Osteoblast (primary cell): ENCODE measurements at regions not wholly inside any gene's neighbourhood (a gene's known extent, or its start where the extent isn't known, plus 50 kb on each side); places are given as distances from the start of the nearest gene placed in this dataset.
"Not testable (repeated sequence)": the region's sequence is repeated elsewhere in the genome, so short reads cannot be mapped to it uniquely, and the experiment has no call there.

Source experiments
- DNase-seq: peaks from one replicate; pipeline ENCODE4 v3.0.0; 2011; ENCODE audit warnings: low spot score, mixed read lengths; ENCODE audit not compliant: insufficient read length; ENCODE audit errors: missing footprints
- H2AFZ ChIP-seq: 2 replicates; pipeline ENCODE4 v1.6.0; 2011; ENCODE audit warnings: mild to moderate bottlenecking, low read length
- H3K27ac ChIP-seq: 2 replicates; pipeline ENCODE4 v1.5.1; 2011; ENCODE audit warnings: mild to moderate bottlenecking, low read depth, low read length, moderate library complexity
- H3K27me3 ChIP-seq: 2 replicates; pipeline ENCODE4 v1.6.0; 2012; ENCODE audit warnings: mild to moderate bottlenecking, control low read depth, inconsistent platforms, low read length, moderate library complexity; ENCODE audit not compliant: insufficient read depth
- H3K36me3 ChIP-seq: 2 replicates; pipeline ENCODE4 v1.5.1; 2011; ENCODE audit warnings: mild to moderate bottlenecking, low read length, control low read depth, moderate library complexity; ENCODE audit not compliant: insufficient read depth
- H3K4me1 ChIP-seq: 2 replicates; pipeline ENCODE4 v1.5.1; 2011; ENCODE audit warnings: mild to moderate bottlenecking, low read length, control low read depth, moderate library complexity; ENCODE audit not compliant: insufficient read depth
- H3K4me2 ChIP-seq: 2 replicates; pipeline ENCODE4 v1.6.0; 2011; ENCODE audit warnings: mild to moderate bottlenecking, low read length; ENCODE audit not compliant: insufficient read depth
- H3K4me3 ChIP-seq: fragments of 200-600 bp; sonication (generic); 3 replicates; pipeline ENCODE4 v1.5.1; 2012; ENCODE audit warnings: mild to moderate bottlenecking, low read length, inconsistent platforms; ENCODE audit not compliant: insufficient read depth
- H3K79me2 ChIP-seq: 2 replicates; pipeline ENCODE4 v1.6.0; 2012; ENCODE audit warnings: mild to moderate bottlenecking, low read length, control low read depth, inconsistent platforms; ENCODE audit not compliant: insufficient read depth
- H3K9me3 ChIP-seq: 2 replicates; pipeline ENCODE4 v1.5.1; 2011; ENCODE audit warnings: low read depth, low read length, control low read depth
- H4K20me1 ChIP-seq: 2 replicates; pipeline ENCODE4 v1.6.0; 2012; ENCODE audit warnings: mild to moderate bottlenecking, low read length, control low read depth; ENCODE audit not compliant: insufficient read depth
- TF ChIP-seq, protein P1 (sequence below): IDR thresholded peaks from 2 replicates; pipeline ENCODE4 v1.5.1; 2011; ENCODE audit warnings: mild to moderate bottlenecking, low read depth, low read length, moderate library complexity; ENCODE audit errors: extremely low read depth

GRCh38 chr3:28617821-28618220, 269.2 kb upstream of the AZI2 start:
- H4K20me1 ChIP-seq, result no peaks in the 10 kb centered on the region
- H3K4me3 ChIP-seq, result no peak overlapping the region
- DNase-seq, result no peak
- no peaks in the 10 kb centered on the region for H3K9me3 ChIP-seq
- H3K79me2 ChIP-seq, result no peaks in the 10 kb centered on the region
- no peaks in the 10 kb centered on the region for H3K36me3 ChIP-seq
- H2AFZ ChIP-seq, result no peak overlapping the region
- no peaks in the 10 kb centered on the region for H3K27me3 ChIP-seq
- no peak overlapping the region for H3K27ac ChIP-seq
- H3K4me1 ChIP-seq, result no peaks in the 10 kb centered on the region
- TF ChIP-seq, protein P1, sequence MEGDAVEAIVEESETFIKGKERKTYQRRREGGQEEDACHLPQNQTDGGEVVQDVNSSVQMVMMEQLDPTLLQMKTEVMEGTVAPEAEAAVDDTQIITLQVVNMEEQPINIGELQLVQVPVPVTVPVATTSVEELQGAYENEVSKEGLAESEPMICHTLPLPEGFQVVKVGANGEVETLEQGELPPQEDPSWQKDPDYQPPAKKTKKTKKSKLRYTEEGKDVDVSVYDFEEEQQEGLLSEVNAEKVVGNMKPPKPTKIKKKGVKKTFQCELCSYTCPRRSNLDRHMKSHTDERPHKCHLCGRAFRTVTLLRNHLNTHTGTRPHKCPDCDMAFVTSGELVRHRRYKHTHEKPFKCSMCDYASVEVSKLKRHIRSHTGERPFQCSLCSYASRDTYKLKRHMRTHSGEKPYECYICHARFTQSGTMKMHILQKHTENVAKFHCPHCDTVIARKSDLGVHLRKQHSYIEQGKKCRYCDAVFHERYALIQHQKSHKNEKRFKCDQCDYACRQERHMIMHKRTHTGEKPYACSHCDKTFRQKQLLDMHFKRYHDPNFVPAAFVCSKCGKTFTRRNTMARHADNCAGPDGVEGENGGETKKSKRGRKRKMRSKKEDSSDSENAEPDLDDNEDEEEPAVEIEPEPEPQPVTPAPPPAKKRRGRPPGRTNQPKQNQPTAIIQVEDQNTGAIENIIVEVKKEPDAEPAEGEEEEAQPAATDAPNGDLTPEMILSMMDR, result no peak
- H3K4me2 ChIP-seq, result no peak overlapping the region

DNA sequence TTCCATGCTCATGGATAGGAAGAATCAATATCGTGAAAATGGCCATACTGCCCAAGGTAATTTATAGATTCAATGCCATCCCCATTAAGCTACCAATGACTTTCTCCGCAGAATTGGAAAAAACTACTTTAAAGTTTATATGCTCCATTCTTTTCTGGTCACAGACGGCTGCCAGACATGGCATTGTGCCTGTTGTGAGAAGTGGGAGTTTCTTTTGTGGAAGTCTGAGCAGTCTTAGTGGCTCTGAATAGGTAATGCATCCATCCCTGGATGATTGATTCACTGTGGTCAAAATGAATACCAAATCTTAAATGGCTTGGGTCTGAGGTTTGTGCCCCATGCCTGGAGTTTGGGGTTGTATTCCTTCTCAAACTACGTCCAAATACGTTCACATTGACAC, 274.5 kb upstream of the AZI2 start:
- Histone ChIP-seq H3K27me3 (no peaks in the 10 kb centered on the region), H3K79me2 (no peaks in the 10 kb centered on the region), H3K27ac (no peak overlapping the region), H3K4me1 (no peaks in the 10 kb centered on the region), H3K36me3 (no peaks in the 10 kb centered on the region), H3K4me2 (no peak overlapping the region), H2AFZ (no peak overlapping the region), H4K20me1 (no peaks in the 10 kb centered on the region), H3K9me3 (no peaks in the 10 kb centered on the region), H3K4me3 (no peak overlapping the region)
- TF ChIP-seq, protein P1, result no peak
- DNase-seq, result no peak

DNA sequence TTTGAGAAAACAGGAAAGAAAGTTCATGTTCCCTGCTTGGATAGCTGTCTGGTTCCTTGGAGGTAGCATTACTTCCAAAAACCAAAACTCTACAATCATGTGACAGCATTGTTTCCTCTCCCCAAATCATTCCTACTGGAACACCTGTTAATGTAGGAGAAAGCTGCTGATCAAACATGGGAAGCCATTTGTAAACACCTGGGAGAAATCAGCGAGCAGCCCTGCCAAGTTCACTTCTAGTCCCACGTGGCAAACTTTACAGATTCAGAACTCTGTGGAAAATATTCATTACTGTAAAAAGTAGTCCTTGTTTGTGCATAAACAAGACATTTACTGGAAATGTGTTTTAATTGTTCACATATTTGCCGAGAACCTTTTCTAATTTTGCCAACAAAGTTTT, 275.5 kb upstream of the AZI2 start:
- TF ChIP-seq, protein P1, result no peak

GRCh38 chr3:28627843-28628242, 279.2 kb upstream of the AZI2 start:
- H3K4me1 ChIP-seq, H3K9me3 ChIP-seq, H3K4me3 ChIP-seq, H2AFZ ChIP-seq, DNase-seq, H3K4me2 ChIP-seq, H3K36me3 ChIP-seq, H3K27ac ChIP-seq, H3K79me2 ChIP-seq, H4K20me1 ChIP-seq, H3K27me3 ChIP-seq: not testable (repeated sequence)

More for the DNA sequence above, 275.5 kb upstream of the AZI2 start:
- Histone ChIP-seq H3K27ac (no peak overlapping the region), H2AFZ (no peak overlapping the region), H3K9me3 (no peaks in the 10 kb centered on the region), H3K27me3 (no peaks in the 10 kb centered on the region), H3K4me1 (no peaks in the 10 kb centered on the region), H3K4me3 (no peak overlapping the region), H3K4me2 (no peak overlapping the region), H3K36me3 (no peaks in the 10 kb centered on the region), H4K20me1 (no peaks in the 10 kb centered on the region), H3K79me2 (no peaks in the 10 kb centered on the region)
- no peak for DNase-seq
